ENCODE measurements at regions not wholly inside any gene's neighbourhood (a gene's known extent, or its start where the extent isn't known, plus 50 kb on each side); places are given as distances from the start of the nearest gene placed in this dataset.

DNA sequence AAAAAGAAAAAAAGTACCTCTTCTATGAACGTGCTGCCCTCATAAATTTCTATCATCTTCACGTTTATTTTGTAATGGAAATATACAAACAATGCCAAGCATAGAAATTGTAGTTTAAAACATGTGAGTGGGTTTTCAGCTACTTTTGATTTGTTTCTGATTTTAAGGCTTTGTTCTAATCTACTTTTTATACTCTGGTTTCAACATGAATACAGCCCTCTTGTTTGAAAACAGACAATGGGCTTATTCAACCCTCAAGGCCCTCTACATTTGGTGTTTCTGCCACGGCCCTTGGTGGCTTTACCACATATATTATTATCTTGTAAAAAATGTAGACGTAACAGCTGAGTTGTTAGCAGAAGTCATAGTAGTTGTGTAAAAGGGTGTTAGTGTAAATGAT lies 153.9 kb downstream of the SOX4 start:
- H3K36me3 ChIP-seq (ENCODE audit: control insufficient read depth, insufficient read depth, low read length) = no peaks in the 10 kb centered on the region
- no peak for DNase-seq (ENCODE audit: low read depth)
- no peak overlapping the region for H3K4me3 ChIP-seq (ENCODE audit: low read depth, low read length)
- H3K27me3 ChIP-seq (ENCODE audit: control insufficient read depth, insufficient read depth, low read length) = no peaks in the 10 kb centered on the region
- TF ChIP-seq, protein P1, sequence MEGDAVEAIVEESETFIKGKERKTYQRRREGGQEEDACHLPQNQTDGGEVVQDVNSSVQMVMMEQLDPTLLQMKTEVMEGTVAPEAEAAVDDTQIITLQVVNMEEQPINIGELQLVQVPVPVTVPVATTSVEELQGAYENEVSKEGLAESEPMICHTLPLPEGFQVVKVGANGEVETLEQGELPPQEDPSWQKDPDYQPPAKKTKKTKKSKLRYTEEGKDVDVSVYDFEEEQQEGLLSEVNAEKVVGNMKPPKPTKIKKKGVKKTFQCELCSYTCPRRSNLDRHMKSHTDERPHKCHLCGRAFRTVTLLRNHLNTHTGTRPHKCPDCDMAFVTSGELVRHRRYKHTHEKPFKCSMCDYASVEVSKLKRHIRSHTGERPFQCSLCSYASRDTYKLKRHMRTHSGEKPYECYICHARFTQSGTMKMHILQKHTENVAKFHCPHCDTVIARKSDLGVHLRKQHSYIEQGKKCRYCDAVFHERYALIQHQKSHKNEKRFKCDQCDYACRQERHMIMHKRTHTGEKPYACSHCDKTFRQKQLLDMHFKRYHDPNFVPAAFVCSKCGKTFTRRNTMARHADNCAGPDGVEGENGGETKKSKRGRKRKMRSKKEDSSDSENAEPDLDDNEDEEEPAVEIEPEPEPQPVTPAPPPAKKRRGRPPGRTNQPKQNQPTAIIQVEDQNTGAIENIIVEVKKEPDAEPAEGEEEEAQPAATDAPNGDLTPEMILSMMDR (IDR thresholded peaks at IDR 0.05; ENCODE audit: insufficient read depth, low read length, poor library complexity, severe bottlenecking) = no peak

DNA sequence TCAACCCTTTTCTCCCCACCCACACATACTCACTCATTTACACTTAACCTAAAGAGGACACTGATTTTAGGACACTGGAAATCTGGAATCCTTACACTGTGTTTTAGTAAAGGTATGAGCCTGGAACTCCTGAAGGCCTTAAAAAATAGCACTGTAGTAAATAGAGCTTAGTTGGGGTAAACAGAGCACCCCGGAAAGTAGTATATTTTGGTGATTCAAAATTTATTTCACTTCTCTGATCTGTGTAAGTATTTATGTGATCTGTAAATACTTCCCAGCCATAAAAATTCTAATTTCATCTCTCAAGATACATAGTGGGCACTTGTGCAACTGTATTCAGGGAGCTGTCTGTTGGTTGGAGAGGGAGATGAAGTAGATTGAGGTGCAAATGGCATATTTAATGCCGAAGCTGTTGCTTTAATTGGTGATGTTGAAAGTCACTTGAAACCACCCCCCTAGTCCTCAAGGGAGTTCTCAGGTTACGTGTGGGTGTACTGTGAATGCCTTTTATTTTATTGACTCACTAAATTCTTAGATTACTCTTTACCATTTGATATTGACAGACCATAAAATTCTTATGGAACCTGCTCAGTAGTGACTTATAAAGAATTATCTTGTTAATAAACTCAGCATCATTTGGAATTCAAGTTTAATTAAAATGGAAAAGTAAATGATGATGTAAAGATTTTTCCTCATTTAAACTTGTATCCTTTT lies 154.9 kb downstream of the SOX4 start:
- Histone ChIP-seq H3K27me3 (ENCODE audit: control insufficient read depth, insufficient read depth, low read length) (no peaks in the 10 kb centered on the region), H3K36me3 (ENCODE audit: control insufficient read depth, insufficient read depth, low read length) (no peaks in the 10 kb centered on the region), H3K4me3 (ENCODE audit: low read depth, low read length) (no peak overlapping the region)
- TF ChIP-seq, protein P1 (IDR thresholded peaks at IDR 0.05; ENCODE audit: insufficient read depth, low read length, poor library complexity, severe bottlenecking) = no peak
- DNase-seq (ENCODE audit: low read depth) = no peak

DNA sequence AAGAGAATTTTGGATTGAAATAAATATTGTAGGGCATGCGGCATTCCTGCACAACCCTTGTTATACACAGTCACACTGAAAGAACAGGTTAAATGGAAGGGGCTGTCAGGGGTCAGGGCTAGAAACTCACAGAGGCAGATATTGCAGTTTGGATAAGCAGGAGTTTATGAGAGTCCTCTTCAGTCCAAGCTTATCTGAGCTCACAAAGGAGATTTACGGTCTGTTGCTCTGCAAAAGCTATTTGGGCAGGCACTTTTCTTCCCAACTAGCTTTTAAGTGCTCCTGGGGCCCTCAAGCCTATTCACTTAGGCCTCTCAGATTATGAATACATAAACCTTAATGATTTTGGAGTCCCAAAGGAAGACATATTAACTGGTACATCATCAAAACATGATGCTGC lies 156.2 kb downstream of the SOX4 start:
- no peaks in the 10 kb centered on the region for H3K36me3 ChIP-seq (ENCODE audit: control insufficient read depth, insufficient read depth, low read length)
- TF ChIP-seq, protein P1 (IDR thresholded peaks at IDR 0.05; ENCODE audit: insufficient read depth, low read length, poor library complexity, severe bottlenecking) = no peak
- DNase-seq (ENCODE audit: low read depth) = no peak
- H3K27me3 ChIP-seq (ENCODE audit: control insufficient read depth, insufficient read depth, low read length) = no peaks in the 10 kb centered on the region
- H3K4me3 ChIP-seq (ENCODE audit: low read depth, low read length) = no peak overlapping the region

DNA sequence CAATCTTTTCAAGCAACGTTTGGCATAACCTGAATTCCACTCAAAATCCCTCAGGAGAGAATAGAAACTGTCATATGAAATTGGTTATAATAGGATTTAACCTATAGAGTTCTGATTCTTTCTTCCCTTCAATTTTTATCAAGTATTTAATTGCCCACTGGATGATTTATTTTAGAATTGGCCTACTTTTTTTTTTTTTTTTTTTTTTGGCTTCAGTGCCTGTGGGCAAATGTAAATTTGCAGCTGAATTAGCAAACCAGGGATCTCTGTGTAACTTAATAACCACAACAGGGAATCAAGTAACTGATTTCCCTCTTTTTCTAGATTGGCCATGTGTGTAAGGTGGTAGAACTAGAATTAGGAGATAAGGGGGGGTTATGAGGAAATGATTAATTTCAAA lies 157.0 kb downstream of the SOX4 start:
- Histone ChIP-seq H3K27me3 (ENCODE audit: control insufficient read depth, insufficient read depth, low read length) (no peaks in the 10 kb centered on the region), H3K4me3 (ENCODE audit: low read depth, low read length) (no peak overlapping the region), H3K36me3 (ENCODE audit: control insufficient read depth, insufficient read depth, low read length) (peaks cover 1% of the 10 kb centered on the region)
- DNase-seq (ENCODE audit: low read depth) = no peak
- TF ChIP-seq, protein P1 (IDR thresholded peaks at IDR 0.05; ENCODE audit: insufficient read depth, low read length, poor library complexity, severe bottlenecking) = no peak

DNA sequence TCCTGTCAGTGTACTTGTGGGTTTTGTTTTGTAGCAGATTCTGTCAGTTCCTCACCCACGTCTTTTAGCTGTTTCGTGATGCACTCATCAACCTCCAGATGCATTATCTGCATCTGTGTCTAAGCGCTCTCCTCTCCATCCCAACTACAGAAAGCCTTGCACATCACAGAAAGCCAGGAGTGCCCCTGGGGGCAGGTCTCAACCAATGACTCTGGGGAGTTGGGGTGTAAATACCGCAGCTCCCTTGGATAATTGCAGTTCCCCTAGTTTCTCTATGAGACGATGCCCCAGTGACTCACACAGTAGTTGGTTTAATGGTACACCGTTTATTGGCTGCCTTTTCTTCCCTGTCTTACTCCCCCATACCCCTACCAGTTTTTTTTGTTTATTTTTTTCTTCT lies 158.1 kb downstream of the SOX4 start:
- no peak for DNase-seq (ENCODE audit: low read depth)
- no peaks in the 10 kb centered on the region for H3K27me3 ChIP-seq (ENCODE audit: control insufficient read depth, insufficient read depth, low read length)
- H3K36me3 ChIP-seq (ENCODE audit: control insufficient read depth, insufficient read depth, low read length) = peaks cover 1% of the 10 kb centered on the region
- H3K4me3 ChIP-seq (ENCODE audit: low read depth, low read length) = no peak overlapping the region
- TF ChIP-seq, protein P1 (IDR thresholded peaks at IDR 0.05; ENCODE audit: insufficient read depth, low read length, poor library complexity, severe bottlenecking) = no peak
